WERI-Rb-1 (cell line): ENCODE measurements at regions not wholly inside any gene's neighbourhood (a gene's known extent, or its start where the extent isn't known, plus 50 kb on each side); places are given as distances from the start of the nearest gene placed in this dataset.

Experiments
- DNase-seq: peaks from one replicate; pipeline ENCODE4 v3.0.0-alpha.2; 2020
- H3K27ac ChIP-seq: fragments of 250-450 bp; sonication (Bioruptor Pico); 2 replicates; pipeline ENCODE4 v1.5.1; 2020; ENCODE audit warnings: mild to moderate bottlenecking, moderate library complexity
- H3K27me3 ChIP-seq: fragments of 250-450 bp; sonication (Bioruptor Pico); 2 replicates; pipeline ENCODE4 v1.5.1; 2021; ENCODE audit warnings: mild to moderate bottlenecking, low read depth, moderate library complexity; ENCODE audit not compliant: insufficient read depth, severe bottlenecking
- H3K36me3 ChIP-seq: fragments of 250-450 bp; sonication (Bioruptor Pico); 2 replicates; pipeline ENCODE4 v1.5.1; 2020; ENCODE audit warnings: mild to moderate bottlenecking, moderate library complexity
- H3K4me3 ChIP-seq: 2 replicates; pipeline ENCODE4 v1.5.1; 2011; ENCODE audit warnings: low read depth, mild to moderate bottlenecking, control low read depth, low read length
- H3K9me3 ChIP-seq: fragments of 250-450 bp; sonication (Bioruptor Pico); 2 replicates; pipeline ENCODE4 v1.5.1; 2021; ENCODE audit warnings: mild to moderate bottlenecking, moderate library complexity; ENCODE audit not compliant: severe bottlenecking
- TF ChIP-seq, protein P1 (sequence below): IDR thresholded peaks from 2 replicates; pipeline ENCODE4 v1.5.1; 2011; ENCODE audit warnings: low read depth, mild to moderate bottlenecking, control low read depth, inconsistent platforms, low read length

DNA sequence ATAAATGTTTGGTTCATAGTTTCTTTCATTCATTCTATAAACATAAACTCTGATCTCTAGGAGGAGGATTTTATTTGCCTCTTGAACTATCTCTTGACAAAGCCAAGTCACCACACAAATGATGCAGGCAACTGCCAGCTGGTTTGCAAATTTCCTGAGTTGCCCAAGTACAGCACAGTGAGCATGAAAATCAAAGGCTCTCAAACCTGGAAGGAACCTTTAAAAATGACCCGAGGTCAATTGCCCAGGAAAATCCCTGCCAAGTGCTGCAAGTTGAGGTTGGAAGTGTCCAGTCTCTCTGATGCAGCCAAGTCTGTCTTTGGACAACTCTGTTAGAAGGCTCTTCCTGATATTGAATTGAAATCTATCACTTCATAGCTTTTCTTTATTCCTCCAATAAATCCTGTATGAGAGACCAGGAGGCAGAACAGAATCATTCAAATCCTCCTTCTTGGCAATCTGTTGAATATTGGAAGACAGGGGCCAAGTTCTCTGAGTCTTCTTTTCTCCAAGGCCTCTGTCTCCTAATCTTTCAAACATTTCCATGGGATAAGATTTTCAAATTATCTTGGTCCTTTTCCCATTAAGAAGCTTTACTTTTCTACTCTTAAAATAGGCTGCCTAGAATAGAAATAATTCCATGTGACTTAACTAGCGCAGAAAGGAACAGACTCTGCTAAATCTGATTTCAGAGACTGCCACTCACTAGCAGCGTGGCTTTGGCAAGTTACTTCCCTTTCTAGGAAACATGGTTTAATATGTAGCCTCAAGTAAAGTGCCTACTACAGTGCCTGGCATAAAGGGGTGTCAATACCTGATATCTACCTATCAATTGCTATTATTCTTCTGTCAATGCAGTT lies 159.2 kb downstream of the SNX18 start:
- Histone ChIP-seq H3K27ac (no peak overlapping the region), H3K9me3 (peaks cover 4% of the 10 kb centered on the region), H3K36me3 (no peaks in the 10 kb centered on the region), H3K27me3 (no peaks in the 10 kb centered on the region), H3K4me3 (no peak overlapping the region)
- DNase-seq = no peak
- TF ChIP-seq, protein P1, sequence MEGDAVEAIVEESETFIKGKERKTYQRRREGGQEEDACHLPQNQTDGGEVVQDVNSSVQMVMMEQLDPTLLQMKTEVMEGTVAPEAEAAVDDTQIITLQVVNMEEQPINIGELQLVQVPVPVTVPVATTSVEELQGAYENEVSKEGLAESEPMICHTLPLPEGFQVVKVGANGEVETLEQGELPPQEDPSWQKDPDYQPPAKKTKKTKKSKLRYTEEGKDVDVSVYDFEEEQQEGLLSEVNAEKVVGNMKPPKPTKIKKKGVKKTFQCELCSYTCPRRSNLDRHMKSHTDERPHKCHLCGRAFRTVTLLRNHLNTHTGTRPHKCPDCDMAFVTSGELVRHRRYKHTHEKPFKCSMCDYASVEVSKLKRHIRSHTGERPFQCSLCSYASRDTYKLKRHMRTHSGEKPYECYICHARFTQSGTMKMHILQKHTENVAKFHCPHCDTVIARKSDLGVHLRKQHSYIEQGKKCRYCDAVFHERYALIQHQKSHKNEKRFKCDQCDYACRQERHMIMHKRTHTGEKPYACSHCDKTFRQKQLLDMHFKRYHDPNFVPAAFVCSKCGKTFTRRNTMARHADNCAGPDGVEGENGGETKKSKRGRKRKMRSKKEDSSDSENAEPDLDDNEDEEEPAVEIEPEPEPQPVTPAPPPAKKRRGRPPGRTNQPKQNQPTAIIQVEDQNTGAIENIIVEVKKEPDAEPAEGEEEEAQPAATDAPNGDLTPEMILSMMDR = no peak

DNA sequence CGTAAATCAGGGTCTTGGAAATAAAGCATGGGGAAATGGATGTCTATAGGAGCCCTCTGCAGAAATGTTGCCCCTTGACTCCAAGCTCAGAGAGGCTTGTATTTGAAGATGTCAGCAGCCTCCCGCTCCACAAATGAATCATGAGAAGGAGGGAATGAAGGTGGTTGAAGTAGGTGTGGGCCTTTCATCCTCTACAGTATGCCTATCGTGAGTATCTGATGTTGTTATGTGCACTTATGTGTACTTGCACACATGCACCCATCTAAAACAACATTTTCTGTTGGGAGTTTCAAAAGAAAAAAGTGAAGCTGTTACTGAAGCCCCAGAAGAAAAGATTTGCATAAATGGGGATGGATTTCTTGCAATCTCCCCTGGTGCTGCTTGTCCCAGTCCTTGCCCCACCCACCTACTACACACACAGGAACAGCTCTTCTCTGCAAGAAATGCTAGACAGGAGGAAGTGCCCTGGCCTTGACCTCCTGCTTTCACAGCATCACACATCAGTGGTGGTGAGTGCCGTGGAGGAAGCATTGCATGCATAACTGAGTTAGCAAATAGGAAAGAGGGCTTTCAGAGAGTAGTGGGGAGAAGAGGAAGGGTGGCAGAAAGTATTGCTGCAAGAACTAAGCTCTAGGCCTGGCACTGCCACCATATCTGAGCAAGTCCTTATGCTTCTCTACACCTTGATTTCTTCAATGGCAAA lies 156.1 kb downstream of the SNX18 start:
- no peak for DNase-seq

DNA sequence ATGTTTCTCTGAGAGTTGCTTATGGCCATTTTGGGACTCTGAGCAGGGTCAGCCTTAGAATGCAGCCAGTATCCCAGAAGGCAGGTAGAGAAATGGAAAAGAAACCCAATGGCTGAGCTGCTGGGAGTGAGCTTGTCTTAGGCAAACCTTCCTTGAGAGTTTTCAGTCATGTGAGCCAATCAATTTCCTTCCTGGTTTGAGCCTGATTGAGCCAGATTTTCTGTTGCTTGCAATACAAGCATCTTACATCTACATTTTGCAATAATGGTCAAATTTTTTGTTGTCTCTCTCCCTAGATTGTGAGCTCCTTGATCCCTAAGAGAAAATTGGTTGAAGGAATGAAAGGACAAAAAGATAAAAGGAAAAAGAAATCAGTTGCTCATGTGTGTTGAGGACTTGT lies 155.3 kb downstream of the SNX18 start:
- no peak for DNase-seq
- Histone ChIP-seq H3K9me3 (peaks cover 5% of the 10 kb centered on the region), H3K27ac (no peak overlapping the region), H3K4me3 (no peak overlapping the region), H3K36me3 (no peaks in the 10 kb centered on the region), H3K27me3 (no peaks in the 10 kb centered on the region)
- TF ChIP-seq, protein P1 = no peak

More for the DNA sequence above, 156.1 kb downstream of the SNX18 start:
- peaks cover 5% of the 10 kb centered on the region for H3K9me3 ChIP-seq
- H3K27ac ChIP-seq = no peak overlapping the region
- TF ChIP-seq, protein P1 = no peak
- H3K36me3 ChIP-seq = no peaks in the 10 kb centered on the region
- no peak overlapping the region for H3K4me3 ChIP-seq
- H3K27me3 ChIP-seq = no peaks in the 10 kb centered on the region

DNA sequence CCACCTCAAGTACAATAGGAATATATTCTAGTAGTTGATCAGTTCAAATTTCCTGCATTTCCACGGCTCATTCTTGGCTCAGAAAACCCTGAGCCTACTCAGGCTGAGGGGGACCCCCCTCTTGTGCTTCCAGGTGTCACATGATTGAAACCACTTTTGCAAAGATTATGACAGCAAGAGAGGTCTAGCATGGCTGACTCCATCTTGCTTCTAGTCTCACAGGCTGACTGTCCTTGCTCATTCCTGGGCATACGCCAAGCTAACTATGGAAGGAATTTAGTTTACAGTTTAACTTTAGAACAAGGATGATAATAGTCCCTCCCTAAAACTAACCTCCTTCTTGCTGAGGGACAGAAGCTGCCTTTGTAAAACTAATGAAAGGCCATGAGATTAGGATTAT lies 154.1 kb downstream of the SNX18 start:
- TF ChIP-seq, protein P1 = no peak
- Histone ChIP-seq H3K27ac (no peak overlapping the region), H3K9me3 (peaks cover 5% of the 10 kb centered on the region), H3K27me3 (no peaks in the 10 kb centered on the region), H3K36me3 (no peaks in the 10 kb centered on the region), H3K4me3 (no peak overlapping the region)
- DNase-seq = no peak

DNA sequence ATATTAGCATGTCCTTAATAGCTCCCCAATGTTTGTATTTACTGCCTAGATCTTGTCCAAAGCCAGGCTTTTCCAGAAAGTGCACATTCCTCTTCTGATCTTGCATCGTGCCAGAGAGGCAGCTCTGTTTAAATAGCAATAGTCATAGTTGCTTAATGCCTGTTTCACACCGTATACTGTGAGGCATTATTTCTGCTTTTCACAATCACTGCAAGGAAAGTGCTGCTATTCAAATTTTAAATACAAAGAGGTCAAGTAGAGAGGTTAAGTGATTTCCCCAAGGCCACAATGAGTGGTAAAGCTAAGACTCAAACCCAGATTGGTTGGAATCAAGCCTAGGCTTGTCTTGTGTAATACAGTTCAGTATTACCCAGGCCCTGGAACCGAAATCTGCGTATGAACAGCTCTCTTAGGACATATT lies 153.6 kb downstream of the SNX18 start:
- TF ChIP-seq, protein P1 = no peak
- Histone ChIP-seq H3K27ac (no peak overlapping the region), H3K27me3 (no peaks in the 10 kb centered on the region), H3K9me3 (peaks cover 5% of the 10 kb centered on the region), H3K36me3 (no peaks in the 10 kb centered on the region), H3K4me3 (no peak overlapping the region)
- DNase-seq = no peak
